COR-L47 (cell line): ENCODE measurements at regions not wholly inside any gene's neighbourhood (a gene's known extent, or its start where the extent isn't known, plus 50 kb on each side); places are given as distances from the start of the nearest gene placed in this dataset.
"Not testable (repeated sequence)": the region's sequence is repeated elsewhere in the genome, so short reads cannot be mapped to it uniquely, and the experiment has no call there.

Experiments used
- DNase-seq: peaks from one replicate; lab custom pipeline; 2025; lab: John Stamatoyannopoulos, UW

DNA sequence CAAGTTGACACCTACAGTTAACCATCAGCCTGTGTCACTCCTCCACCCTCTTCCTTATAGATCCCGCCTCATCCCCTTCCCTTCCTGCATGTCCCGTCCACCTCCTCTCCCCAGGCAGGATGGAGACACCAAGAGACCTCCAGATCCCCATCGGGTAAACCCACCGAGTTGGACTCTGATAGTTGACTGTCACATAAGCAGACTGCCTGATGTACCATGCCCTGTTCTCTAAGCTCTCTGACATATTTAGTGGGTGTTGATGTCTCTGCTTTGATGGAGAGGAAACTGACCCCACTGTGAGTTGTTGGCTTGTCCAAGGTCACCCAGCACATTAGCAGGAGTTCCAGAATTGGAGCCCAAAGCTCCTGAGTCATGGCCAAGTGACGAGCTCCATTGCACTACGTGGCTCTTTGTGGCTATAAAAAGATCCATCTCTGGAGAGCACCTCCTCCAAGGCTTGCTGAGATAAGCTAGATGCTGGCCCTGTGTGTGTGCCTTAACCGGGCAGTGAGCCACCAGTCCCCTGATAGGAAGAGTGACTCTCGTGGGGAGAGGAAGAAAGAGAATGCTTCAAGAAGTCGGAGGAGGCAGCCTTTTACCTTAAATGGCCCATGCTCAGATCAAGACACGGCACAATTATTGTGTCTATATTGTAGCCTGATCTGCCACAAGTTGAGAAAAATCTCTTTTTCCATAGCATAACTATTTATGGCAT lies 236.0 kb upstream of the ECI2 start:
- DNase-seq = no peak

DNA sequence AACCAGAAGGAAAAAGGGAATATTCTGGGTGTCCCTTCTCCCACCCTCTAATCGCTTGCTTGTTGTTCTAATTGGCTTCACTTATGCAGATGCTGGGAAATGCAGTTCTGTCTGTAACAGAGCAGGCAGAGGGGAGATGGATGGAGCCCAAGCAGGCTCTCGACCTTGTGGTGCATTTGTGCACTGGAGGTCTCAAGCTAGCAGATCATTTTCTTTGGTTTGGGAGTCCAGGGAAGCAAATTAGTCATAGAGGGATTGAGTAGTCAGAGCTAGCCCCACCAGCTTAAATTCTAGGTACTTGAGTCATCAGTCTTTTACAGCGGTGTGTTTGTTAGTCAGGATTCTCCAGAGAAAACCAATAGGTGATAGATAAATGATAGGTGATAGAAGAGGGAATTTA lies 234.7 kb upstream of the ECI2 start:
- DNase-seq = no peak

DNA sequence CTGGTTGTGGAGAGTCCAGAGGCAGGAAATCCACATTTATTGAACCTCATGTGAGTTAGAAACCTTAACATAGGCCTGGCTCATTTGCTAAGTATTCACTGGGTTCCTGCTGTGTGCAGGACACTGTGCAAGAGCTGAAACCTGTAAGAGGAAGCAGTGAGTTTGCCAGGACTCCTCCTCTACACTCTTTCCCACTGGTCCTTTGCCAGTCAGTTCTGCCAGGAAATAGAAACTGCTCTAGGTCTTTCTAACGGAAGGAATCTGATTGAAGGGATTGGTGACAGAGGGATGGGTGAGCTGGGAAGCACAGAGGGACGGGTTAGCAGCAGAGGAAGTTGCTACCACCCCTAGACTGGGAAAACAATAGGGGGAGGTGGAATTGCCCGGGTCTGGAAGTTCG lies 234.2 kb upstream of the ECI2 start:
- no peak for DNase-seq

DNA sequence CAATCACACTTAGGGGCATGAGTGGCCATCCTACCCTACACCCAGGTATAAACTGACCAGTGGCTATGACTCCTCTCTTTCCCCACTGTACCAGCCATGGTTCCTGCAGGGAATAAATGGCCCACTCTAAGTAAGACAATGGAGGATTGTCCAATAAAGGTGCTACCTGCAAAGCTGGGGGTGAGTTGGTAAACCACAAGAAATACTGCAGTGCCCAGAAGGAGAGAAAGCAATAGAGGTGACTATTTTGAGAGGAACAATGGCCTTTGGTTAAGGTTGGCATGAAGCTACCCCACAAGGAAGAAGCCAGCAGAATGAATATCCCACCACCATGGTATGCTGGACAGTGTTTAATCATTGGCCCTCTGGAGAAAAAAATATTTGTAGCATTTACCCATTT lies 233.3 kb upstream of the ECI2 start:
- DNase-seq = no peak

DNA sequence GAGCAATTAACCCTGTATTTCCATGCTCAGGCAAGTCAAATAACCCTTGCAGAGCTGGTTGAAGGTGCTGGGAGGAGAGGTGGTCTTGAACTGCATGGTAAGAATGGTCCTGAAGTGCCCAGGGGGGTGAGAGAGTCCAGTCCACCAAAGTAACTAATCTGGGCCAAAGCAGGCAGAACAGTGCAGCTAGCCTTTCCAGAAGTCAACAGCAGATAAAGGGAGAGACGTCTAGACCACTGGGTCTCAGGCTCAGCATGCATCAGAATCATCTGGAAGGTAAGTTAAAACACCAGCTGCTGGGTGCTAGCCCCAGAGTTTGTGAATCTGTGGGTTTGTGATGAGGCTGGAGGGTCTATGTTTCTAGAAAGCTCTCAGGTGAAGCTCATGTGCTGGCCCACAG lies 232.3 kb upstream of the ECI2 start:
- no peak for DNase-seq

DNA sequence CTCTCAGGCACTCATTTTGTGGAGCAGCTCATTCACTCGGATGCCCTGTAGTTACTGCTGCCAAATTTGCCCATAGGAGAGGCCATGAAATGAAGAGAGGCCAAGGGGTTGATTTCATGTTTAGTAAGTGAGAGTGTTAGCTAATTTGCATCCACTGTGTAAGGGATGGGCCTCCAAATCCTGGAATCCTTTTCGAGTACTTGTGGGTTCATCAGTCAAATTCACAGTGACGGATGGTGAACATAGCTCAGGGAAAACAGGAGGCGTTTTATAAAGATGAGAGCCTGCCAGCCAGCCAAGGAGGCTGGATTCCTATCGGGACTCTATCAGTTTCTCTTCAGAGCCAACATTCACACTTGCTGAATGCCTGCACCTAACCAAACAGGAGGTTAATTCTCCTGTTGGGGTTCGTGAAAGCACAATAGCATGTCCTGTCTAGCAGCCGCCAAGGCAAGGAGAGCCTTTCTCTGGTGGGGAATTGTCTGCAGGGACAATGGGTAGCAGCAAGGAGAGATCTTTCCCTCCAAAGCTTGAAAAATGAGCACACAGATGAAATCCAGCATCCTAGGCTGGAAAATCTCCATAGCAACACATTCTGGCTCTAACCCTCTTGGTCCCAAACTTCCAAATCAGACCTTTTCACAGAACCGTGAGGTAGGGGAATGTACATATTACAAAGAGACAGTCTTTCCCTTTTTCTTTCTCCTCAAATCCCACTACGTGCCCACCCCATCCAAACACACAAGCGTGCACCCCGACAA lies 231.4 kb upstream of the ECI2 start:
- no peak for DNase-seq

DNA sequence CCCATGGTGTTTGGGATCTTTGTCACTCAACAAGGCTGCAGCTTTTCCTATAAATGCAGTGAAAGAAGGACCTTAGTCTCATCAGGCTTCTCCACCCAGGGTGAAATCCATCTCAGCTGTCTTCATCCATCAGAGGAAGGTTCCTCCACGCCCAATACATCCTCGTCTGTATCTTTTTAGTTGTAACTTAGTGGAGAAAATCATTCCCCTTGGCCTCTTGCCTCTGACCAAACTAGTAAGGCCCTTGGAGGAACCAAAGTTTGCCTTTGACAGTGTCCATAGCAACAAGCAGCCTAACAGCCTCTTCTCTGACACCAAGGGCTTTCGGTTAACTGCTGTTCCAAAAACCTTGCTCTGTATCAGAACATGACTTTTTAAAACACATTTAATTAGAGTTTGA lies 230.3 kb upstream of the ECI2 start:
- DNase-seq = no peak

DNA sequence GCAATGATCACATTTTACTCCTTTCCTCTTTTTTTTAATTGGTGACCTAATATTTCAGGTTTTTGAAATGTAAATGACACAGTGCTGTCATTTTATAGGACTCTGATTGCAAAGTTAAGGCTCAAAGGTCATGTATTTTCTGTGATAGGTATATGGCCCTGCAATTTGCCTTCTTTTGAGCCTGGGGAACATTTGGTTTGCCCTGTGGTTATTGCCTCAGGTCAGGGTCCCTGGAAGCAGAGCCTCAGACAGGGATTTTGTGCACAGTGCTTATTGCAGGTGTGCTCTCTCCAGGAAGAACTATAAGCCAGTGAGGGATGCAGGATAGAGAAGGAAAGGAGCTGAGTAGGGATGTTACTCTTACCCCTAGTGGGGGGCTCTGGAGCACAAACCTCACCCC lies 229.3 kb upstream of the ECI2 start:
- no peak for DNase-seq

DNA sequence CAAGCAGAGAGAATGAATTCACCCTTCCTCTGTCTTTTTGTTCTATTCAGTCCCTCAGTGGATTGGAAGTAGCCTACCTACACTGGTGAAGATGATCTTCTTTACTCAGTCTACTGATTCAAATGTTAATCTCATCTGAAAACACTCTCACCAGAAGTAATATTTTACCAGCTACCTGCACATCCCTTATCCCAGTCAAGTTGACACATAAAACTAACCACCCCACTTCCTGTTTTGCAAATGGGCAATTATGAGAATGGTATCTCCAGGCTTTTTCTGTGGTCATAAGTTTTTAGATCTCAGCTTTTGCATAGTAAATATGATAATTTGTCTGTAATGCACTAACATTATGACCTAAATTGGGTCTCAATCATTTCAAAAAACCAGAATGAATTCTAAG lies 228.8 kb upstream of the ECI2 start:
- DNase-seq = no peak

DNA sequence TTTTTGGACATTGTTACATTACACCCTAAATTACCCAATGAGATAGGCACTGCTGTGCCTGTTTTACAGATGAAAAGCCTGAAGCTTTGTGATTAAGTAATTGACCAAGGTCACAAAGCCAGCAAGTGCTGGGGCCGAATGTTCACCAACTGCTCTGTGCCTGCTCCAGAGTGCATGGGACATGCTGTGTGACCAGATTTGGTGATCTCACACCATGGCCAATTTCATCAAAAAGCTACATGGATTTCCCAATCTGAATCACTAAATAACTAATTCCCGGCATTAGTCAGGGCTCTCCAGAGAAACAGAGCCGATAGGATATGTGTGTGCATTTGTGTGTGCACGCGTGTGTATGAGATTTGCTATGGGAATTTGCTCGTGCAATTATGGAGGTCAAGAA lies 228.3 kb upstream of the ECI2 start:
- no peak for DNase-seq

DNA sequence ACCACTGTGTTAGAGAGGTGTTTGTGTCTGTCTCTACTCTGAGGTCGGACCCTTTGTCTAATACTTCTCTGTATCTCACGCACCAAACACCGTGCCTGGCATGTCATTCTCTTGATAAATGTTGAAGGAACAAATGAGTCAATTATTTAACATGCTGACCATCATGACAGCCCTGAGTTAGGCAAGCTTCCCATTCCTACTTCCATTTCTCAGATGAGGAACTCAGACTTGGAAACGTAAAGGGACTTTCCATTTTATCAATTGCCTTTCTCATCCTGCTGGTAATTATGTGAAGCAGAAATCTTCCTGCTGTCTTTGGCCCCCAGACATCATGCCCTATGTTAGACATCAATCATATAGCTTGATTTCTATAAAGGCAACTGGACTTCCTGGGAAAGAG lies 227.0 kb upstream of the ECI2 start:
- no peak for DNase-seq

DNA sequence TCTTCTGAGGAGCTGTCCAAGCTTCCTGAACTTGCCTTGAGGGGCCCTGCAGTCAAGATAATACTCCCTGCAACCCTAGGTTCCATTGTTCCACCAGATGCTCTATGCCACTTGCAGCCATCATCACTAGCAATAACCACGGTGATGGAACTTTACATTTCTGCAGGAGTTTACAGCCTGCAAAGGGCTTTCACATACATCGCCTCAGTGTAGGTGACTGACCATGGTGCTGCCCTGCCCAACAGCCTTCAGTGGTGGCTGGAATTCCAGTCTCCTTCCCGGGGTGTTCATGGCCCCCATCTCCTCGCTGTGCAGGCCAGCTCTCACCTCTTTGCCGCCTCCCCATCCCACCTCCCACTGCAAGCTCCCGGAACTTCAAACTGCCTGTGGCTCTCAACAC lies 225.5 kb upstream of the ECI2 start:
- DNase-seq = no peak

DNA sequence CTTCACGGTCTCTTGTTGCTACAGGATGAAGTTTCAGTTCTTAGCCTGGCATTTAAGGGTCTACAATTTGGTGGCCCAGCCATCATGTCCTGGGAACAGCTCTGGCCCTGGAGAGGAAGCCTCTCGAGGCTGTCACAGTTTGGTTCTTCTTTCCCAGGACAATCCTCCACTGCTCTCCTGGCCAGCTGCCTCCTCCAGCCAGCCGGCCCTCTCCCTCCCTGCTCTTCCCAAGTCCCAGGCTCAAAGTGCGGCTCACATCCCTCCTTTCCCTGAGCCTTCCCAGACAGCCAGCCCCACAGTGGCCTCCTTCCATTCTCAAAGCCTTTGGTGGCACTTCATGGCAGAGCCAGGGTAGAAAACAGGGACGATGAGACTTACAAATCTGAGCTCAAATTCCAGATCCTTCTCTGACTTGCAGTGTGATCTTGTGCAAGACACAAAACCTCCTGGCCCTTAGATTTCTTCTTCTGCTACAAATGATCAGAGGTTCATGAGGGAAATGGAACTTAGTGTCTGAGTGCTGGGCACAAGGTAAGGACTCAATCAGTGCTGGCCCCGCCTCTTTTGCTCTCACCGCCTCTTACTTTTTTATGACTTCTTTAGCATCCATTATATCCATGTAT lies 223.8 kb upstream of the ECI2 start:
- no peak for DNase-seq

DNA sequence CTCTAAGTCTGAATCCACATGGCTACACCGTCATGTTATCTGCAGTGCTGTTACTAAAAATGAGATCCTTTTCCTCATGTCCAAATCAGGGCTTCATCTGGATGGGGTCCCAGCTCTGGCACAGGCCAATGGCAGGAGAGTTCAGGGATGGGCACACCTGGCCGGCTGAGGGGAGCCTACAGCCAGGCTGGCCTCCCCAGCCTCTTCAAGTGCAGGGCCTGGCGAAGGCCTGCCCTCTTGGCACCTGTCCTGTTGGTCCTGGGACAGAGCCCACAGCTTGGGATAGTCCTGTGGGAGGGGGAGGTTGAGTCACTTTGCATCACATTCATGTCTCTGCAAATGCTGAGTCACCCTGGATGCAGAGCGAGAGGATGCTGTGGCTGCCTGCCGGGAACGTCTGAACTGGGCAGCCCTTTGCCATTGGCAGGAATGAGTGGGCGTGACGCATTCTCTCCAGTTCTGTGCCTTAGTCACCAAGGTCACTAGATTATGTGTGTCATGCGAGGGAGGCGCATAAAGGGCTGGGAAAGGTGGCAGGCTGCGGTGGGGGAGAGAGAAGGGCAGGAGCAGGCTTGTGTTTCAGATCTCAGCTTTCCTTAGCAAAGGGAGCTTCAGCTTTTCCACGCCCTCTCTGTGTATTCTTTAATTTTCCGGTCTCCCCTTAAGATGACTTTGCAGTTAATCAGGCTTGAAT lies 223.2 kb upstream of the ECI2 start:
- no peak for DNase-seq

DNA sequence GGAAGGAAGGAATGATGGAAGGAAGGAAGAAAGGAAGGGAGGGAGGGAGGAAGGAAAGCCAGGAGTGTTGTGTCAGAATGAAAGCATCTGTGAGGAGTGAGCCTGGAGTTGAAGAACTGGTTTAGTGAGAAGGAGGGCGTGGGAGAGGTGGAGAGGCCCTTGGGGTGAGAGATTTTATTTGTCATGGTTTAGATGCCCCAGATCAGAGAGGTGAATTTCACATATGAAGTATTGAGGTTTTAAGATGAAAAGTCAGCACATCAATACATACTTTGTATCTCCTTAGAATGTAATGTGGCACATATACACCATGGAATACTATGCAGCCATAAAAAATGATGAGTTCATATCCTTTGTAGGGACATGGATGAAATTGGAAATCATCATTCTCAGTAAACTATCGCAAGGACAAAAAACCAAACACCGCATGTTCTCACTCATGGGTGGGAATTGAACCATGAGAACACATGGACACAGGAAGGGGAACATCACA lies 222.3 kb upstream of the ECI2 start:
- DNase-seq = not testable (repeated sequence)

DNA sequence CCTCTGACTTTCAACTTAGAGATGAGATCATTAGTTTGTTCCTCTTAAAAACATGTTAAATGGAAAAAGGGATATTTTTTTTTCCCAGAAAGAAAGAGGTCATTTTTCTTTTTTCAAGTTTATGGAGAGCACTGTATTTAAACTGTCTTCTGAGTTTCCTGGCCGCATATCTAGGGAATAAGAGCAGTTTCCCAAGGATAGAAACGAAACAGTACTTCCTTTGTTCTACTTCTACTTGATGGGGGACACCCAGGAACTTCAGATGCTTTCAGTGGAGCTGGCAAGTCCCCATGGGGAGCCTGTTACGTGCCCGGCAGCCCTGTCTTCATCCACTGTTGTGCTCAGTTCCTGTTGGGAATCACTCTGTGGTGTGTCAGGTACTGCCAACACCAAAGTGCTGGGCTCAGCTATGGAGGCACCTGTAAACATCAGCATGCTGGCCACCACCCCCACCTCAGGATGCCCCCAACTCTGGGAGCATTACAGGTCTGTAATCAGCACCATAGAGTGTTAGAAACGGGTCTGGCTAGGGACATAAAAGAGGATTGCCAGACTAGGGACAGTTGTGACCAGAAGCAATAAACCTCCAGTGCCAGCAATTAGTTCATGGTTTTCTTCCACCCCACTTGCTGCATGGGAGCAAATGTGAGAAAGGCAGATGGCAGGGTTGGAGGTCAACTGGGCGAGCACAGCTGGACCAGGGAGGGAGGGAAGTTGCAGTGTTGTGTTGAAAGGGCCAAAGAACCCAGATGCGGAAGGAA lies 221.7 kb upstream of the ECI2 start:
- DNase-seq = no peak

DNA sequence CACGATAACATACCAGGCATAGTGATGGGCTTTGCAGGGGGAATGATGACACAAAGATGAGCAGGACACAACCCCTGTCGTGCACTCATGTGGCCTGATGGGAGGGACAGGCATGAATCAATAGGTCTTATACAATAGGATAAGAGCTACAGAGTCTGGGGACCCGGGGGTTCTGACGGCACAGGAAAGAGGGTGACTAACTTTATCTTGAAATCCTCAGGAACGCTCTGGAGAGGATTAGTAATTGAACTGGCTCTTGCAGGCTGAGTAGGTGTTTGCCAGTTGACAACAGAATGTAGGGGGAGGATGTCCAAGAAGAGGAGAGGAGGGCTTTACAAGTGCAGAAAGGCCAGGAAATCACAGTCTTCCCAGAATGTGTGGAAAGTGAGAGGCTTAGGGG lies 219.9 kb upstream of the ECI2 start:
- no peak for DNase-seq

DNA sequence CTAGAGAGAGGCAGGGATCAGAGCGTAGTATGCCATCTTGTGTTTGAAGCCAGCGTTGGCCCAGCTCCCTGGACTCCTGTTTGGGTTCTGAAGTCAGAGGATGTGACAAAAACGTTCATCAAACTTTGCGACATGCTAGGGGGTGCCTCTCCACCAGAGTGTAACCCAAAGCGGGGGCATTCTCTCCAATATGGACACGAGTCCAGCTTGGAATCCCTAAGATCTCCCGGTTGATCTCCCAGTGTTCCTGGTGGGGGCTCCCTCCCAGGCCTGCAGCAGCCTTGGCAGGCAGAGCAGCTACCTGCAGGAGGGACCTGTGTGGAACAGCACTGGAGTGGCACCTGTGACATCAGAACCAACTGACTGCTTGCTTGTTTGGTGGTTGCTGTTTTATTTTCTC lies 218.8 kb upstream of the ECI2 start:
- no peak for DNase-seq

DNA sequence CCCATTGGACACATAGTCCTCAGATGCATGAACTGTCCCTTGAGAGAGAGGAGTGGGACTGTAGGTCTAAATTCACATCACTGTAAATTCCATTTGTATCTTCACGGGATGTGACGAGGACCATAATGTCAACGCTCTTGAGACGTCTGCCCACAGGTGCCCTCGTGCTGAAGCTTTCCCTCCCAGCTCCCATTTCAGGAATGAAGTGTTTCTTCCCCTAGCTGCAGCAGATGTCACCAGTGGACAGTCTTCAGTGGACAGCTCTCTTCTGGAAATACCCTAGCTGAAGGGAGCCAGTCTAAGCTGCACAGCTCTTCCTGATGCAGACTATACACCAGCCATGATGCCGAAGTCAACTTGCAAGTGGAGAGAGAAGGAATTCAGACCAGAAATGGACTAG lies 217.4 kb upstream of the ECI2 start:
- DNase-seq = no peak

DNA sequence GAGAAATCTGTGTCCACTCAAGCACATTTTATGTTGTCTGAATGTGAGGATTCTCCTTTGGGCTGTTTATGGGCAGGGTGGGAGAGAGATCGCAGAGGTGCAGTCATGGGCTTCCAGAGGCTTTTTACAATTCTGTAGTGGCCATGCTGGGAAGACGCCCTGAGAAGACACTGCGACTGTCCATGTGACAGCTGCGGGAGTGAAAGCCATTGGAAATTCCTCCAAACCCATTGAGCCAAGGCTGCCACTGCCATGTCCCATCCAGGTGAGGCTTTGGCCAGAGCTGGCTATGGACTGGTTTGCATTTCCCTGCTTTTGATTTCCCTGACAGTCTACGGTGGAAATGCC lies 216.9 kb upstream of the ECI2 start:
- DNase-seq = no peak

DNA sequence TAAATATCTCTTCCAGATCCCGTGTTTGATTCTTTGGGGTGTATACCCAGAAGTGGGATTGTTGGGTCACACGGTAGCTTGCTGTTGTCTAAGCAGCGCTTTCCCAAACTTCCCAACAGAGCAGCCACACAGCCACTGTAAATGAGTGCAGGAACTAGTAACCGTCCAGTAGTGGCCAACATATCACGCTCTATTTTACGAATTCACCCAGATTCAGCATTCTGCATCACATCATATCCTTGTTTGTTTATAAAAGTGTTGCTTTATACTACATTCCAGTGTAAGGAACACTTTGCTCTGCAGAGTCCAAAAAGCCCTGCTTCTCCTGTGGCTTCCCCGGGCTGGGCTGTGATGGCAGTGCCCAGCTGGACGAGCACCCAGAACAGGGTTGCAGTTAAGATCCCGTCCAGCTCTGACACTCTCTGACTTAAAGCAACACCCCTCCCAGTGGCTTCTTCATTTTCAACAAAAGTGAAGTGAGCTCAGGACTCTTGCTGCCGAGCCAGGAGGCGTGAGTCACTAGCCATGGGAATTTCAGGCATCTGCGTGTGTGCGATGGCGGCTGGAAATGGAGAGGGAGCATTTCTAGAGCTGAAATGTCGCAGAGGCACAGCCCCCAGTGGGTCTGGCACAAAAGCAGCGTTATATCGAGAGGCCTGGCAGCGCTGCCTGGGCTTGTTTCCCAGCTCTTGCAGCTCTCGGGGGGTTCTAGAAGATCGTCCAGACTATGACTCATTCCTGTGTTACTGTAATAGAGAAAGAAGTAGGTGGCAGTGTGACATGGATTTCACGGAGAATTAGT lies 216.3 kb upstream of the ECI2 start:
- DNase-seq = no peak
